Neural cell (in vitro differentiated cells): ENCODE measurements at regions not wholly inside any gene's neighbourhood (a gene's known extent, or its start where the extent isn't known, plus 50 kb on each side); places are given as distances from the start of the nearest gene placed in this dataset.

Experiments used
- H2AFZ ChIP-seq: fragments of 200-600, 300-800 bp; sonication (generic), shearing (Covaris generic); 2 replicates; pipeline ENCODE4 v1.6.0; 2014; ENCODE audit warnings: low read depth, mild to moderate bottlenecking, antibody characterized with exemption, low read length, moderate library complexity
- H3F3A ChIP-seq: fragments of 200-600 bp; shearing (Covaris generic); 2 replicates; pipeline ENCODE4 v1.6.1; 2016; ENCODE audit warnings: mild to moderate bottlenecking, moderate library complexity, mixed read lengths, antibody characterized with exemption, low read length; ENCODE audit not compliant: insufficient read depth, poor library complexity, severe bottlenecking
- H3K27ac ChIP-seq: fragments of 200-600, 300-800 bp; sonication (generic), shearing (Covaris generic); 2 replicates; pipeline ENCODE4 v1.5.1; 2014; ENCODE audit warnings: mild to moderate bottlenecking, low read length, moderate library complexity
- H3K27me3 ChIP-seq: fragments of 300-800, 200-600 bp; sonication (generic), shearing (Covaris generic); 2 replicates; pipeline ENCODE4 v1.6.0; 2014; ENCODE audit warnings: mild to moderate bottlenecking, low read depth, low read length, moderate library complexity; ENCODE audit not compliant: insufficient read depth
- H3K36me3 ChIP-seq: fragments of 300-800, 200-600 bp; sonication (generic), shearing (Covaris generic); 2 replicates; pipeline ENCODE4 v1.5.1; 2014; ENCODE audit warnings: mild to moderate bottlenecking, antibody characterized with exemption, low read length, moderate library complexity; ENCODE audit not compliant: insufficient read depth
- H3K4me2 ChIP-seq: fragments of 300-800, 200-600 bp; sonication (generic), shearing (Covaris generic); 2 replicates; pipeline ENCODE4 v1.6.0; 2014; ENCODE audit warnings: mild to moderate bottlenecking, low read length
- H3K4me3 ChIP-seq: fragments of 300-800, 200-600 bp; sonication (generic), shearing (Covaris generic); 2 replicates; pipeline ENCODE4 v1.5.1; 2014; ENCODE audit warnings: mild to moderate bottlenecking, low read length, moderate library complexity
- H3K79me2 ChIP-seq: fragments of 200-600 bp; shearing (Covaris generic); replicated peaks from 2 replicates; pipeline ENCODE4 v1.6.0; 2014; ENCODE audit warnings: mild to moderate bottlenecking, low read length, moderate library complexity; ENCODE audit not compliant: insufficient read depth
- H3K9ac ChIP-seq: fragments of 300-800, 200-600 bp; sonication (generic), shearing (Covaris generic); 2 replicates; pipeline ENCODE4 v1.6.1; 2016; ENCODE audit warnings: mild to moderate bottlenecking, low read length, mixed read lengths
- H3K9me2 ChIP-seq: fragments of 200-600 bp; shearing (Covaris generic); 2 replicates; pipeline ENCODE4 v1.6.1; 2016; ENCODE audit warnings: mild to moderate bottlenecking, low read length, mixed read lengths; ENCODE audit not compliant: insufficient read depth
- H3K9me3 ChIP-seq: fragments of 200-600, 300-800 bp; sonication (generic), shearing (Covaris generic); 2 replicates; pipeline ENCODE4 v1.6.1; 2016; ENCODE audit warnings: mild to moderate bottlenecking, mixed run types, low read length, moderate library complexity, mixed read lengths
- H4K20me1 ChIP-seq: fragments of 200-600 bp; shearing (Covaris generic); 2 replicates; pipeline ENCODE4 v1.6.1; 2016; ENCODE audit warnings: mild to moderate bottlenecking, mixed run types; ENCODE audit not compliant: insufficient read depth
- CTCF ChIP-seq: fragments of 450-650 bp; IDR thresholded peaks from 2 replicates; pipeline ENCODE4 v1.5.1; 2014; ENCODE audit warnings: antibody characterized with exemption, mild to moderate bottlenecking, moderate library complexity; ENCODE audit not compliant: poor library complexity, severe bottlenecking
- EP300 ChIP-seq: fragments of 450-650 bp; conservative IDR thresholded peaks from 2 replicates; pipeline ENCODE4 v1.6.1; 2014; ENCODE audit warnings: antibody characterized with exemption, mild to moderate bottlenecking, moderate library complexity; ENCODE audit not compliant: poor library complexity, severe bottlenecking
- EZH2 ChIP-seq: fragments of 200-600, 300-800 bp; shearing (Covaris generic), sonication (generic); IDR thresholded peaks from 2 replicates; pipeline ENCODE4 v1.6.1; 2014; ENCODE audit warnings: antibody characterized with exemption, low read length, borderline replicate concordance, mild to moderate bottlenecking; ENCODE audit not compliant: insufficient read depth, poor library complexity, severe bottlenecking
- MXI1 ChIP-seq: fragments of 450-650 bp; conservative IDR thresholded peaks from 2 replicates; pipeline ENCODE4 v1.6.1; 2014; ENCODE audit warnings: antibody characterized with exemption, mild to moderate bottlenecking; ENCODE audit not compliant: poor library complexity, severe bottlenecking
- POLR2AphosphoS5 ChIP-seq: IDR thresholded peaks from 2 replicates; pipeline ENCODE4 v1.6.1; 2012
- RAD21 ChIP-seq: fragments of 450-650 bp; conservative IDR thresholded peaks from 2 replicates; pipeline ENCODE4 v1.6.1; 2014; ENCODE audit warnings: antibody characterized with exemption, mild to moderate bottlenecking, moderate library complexity
- REST ChIP-seq: IDR thresholded peaks from 2 replicates; pipeline ENCODE4 v1.6.1; 2012; ENCODE audit warnings: borderline replicate concordance
- SMC3 ChIP-seq: fragments of 450-650 bp; conservative IDR thresholded peaks from 2 replicates; pipeline ENCODE4 v1.6.1; 2014; ENCODE audit warnings: antibody characterized with exemption, mild to moderate bottlenecking, moderate library complexity; ENCODE audit not compliant: poor library complexity
- TAF1 ChIP-seq: IDR thresholded peaks from 2 replicates; pipeline ENCODE4 v1.6.1; 2012; ENCODE audit warnings: low read depth

- Histone ChIP-seq H3K27ac (no peak overlapping the region), H3K9me2 (no peaks in the 10 kb centered on the region), H3K4me3 (no peak overlapping the region), H3K9ac (no peak overlapping the region), H3K79me2 (no peaks in the 10 kb centered on the region), H4K20me1 (no peaks in the 10 kb centered on the region), H3F3A (no peaks in the 10 kb centered on the region), H3K4me2 (no peak overlapping the region), H3K36me3 (no peaks in the 10 kb centered on the region), H3K27me3 (no peaks in the 10 kb centered on the region), H3K9me3 (no peaks in the 10 kb centered on the region), H2AFZ (no peak overlapping the region)
- no peak for TF ChIP-seq EP300
- TF ChIP-seq SMC3 = no peak
- no peak for TF ChIP-seq MXI1
- no peak for TF ChIP-seq RAD21
- TF ChIP-seq TAF1 = no peak
- TF ChIP-seq REST = no peak
- no peak for TF ChIP-seq POLR2AphosphoS5
- TF ChIP-seq CTCF = no peak
- TF ChIP-seq EZH2 = no peak
These were observed 936.7 kb downstream of the BRD1 start for GRCh38 chr22:48890693-48891554.

- Histone ChIP-seq H2AFZ (no peak overlapping the region), H3K9me3 (no peaks in the 10 kb centered on the region)
- TF ChIP-seq TAF1 (no peak), MXI1 (no peak), RAD21 (no peak), CTCF (no peak), EZH2 (no peak), POLR2AphosphoS5 (no peak), SMC3 (no peak), EP300 (no peak), REST (no peak)
These were observed 937.6 kb downstream of the BRD1 start for GRCh38 chr22:48889887-48890692.

More at GRCh38 chr22:48889887-48890692, 937.6 kb downstream of the BRD1 start:
- Histone ChIP-seq H3K9me2 (no peaks in the 10 kb centered on the region), H3K27me3 (no peaks in the 10 kb centered on the region), H4K20me1 (no peaks in the 10 kb centered on the region), H3F3A (no peaks in the 10 kb centered on the region), H3K36me3 (no peaks in the 10 kb centered on the region), H3K4me3 (no peak overlapping the region), H3K27ac (no peak overlapping the region), H3K79me2 (no peaks in the 10 kb centered on the region), H3K9ac (no peak overlapping the region), H3K4me2 (no peak overlapping the region)
